ENCODE measurements at regions not wholly inside any gene's neighbourhood (a gene's known extent, or its start where the extent isn't known, plus 50 kb on each side); places are given as distances from the start of the nearest gene placed in this dataset.

DNA sequence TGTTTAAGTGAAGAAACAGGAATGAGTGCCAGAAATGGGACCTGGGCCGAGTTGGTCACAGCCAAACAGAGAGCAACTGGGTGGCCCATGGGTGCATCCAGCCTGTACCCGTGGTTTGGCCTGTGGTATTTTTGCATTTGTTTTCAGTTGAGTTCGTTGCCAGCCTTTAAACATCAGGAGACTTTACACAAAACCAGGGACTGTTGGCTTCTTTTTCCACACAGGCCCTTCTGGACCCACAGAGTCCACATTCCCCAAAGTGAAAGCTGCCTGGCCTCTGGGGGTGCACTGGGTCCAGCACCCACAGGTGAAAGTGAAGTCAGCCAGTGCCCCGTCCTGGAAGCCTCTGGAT, 54.1 kb upstream of the TNS3 start:
- no peak for DNase-seq

DNA sequence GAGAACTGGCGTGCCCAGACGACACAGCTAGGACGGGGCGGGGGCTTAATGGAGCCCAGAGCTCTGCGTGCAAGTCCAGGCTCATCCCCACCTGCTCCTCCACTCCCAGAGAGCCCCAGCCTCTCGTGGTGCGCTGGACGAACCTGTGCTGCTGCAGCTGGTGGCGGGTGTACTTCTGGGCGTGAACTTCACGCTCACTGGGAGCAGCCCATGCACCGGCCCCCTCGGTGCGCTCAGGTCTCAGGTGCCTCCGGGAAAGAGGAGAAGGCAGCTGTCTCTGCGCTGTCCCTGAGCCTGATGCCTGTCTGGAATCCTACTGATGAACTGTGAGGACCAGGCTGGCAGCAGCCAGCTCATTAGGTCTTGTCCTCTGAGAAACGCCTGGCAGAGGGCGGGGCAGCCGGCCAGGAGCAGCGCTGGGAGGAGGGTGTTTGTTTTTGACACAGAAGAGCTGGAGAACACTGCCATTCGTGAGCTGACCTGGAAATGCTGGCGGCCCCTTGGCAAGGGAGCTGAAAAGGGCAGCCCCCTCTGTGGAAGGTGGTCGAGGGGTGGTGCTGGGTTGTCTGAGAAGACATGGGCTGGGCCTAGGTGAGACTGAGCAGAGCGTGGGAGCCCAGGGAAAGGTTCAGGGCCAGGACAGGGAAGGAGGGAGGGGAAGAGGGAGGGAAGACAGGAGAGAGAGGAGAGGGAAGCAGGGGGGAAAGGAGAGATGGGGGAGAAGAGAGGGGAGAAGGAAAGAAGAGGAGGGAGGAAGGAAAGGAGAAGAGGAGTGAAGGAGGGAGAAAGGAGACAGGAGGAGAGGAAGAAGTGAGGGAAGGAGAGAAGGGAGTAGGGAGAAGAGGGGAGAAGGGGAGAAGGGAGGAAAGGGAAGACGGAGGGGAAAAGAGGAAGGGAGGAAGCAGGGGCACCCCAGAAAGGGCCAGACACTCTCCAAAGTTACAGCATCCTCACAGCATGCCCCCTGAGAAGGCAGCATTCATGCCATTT, 53.5 kb upstream of the TNS3 start:
- peak; percentile 69 to 92 for DNase-seq

DNA sequence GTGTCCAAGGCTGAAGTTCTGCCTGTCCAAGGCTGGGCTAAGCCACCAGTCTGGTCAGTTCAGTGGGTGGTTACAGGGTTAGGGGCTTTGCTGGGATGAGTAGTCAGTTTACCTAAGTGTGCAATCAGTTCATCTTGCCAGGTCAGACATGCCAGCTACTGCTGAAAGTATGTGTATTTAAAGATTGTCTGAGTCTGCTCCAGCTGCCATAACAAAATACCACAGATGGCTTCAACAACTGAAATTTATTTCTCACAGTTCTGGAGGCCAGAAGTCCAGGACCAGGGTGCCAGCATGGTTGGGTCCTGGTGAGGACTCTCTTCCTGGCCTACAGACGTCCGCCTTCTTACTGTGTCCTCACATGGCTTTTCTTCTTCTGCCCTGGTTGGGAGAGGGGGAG, 52.4 kb upstream of the TNS3 start:
- no peak for DNase-seq

DNA sequence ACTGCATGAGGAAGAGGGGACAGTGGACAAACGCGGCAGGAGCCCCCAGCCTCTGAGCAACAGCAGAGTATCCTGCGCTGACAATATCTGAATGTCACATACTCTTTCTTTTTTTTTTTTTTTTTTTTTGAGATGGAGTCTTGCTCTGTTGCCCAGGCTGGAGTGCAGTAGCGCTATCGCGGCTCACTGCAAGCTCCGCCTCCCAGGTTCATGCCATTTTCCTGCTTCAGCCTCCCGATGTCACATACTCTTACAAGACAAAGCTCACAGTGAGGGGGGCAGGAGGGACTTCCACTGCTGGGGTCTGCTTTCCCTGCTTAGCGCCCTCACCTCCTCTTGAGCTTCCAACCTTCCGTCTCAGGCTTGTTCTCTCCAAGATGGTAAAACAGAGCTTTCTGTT, 51.2 kb upstream of the TNS3 start:
- DNase-seq = no peak

Data from SHP77 (cell line).